Cardiac septum (tissue), 1 donor: ENCODE measurements at regions not wholly inside any gene's neighbourhood (a gene's known extent, or its start where the extent isn't known, plus 50 kb on each side); places are given as distances from the start of the nearest gene placed in this dataset.

Experiments used
- DNase-seq: peaks from one replicate; pipeline ENCODE4 v3.0.0-alpha.2; 2020; ENCODE audit warnings: low spot score
- intact Hi-C: fragments of 100-400 bp; cut with DNase I; formaldehyde crosslinking; loops from one replicate; pipeline ENCODE4 v1.14.0; 2022
- donor health status: DM: no; HTN: no; CAD: no.

DNA sequence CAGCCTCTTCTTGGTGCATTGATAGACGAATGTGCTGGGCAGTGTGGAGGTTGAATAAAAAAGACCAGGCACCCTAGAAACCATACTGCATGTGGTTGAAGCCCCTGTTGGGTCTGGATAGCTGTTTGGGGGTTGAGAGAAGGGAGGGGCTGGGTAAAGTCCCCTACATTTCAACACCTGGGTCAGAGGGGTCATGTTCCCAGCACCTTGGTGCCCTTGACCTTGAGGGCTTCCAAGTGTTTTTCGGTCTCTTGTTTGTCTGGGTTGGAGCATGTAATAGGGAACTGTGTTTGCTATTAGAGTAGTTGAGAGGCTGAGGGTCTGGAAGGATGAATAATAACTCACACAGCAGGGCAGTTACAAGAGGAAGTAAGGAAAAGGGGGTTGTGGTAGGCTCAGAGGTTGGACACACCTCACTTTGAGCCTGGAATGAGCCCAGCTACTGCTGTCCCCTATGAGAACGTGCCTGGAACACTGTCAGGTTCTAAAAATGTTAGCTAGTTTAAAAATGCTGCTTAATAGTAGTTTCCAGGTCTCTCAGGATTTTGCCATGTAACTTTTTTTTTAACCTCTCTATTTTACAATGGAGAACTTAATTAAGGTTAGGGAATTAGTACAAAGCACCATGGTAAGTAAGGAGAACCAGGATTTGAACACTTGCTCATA, 155.2 kb upstream of the SPRY4 start:
- DNase-seq, result no peak
- intact Hi-C loops, result no loop called here

DNA sequence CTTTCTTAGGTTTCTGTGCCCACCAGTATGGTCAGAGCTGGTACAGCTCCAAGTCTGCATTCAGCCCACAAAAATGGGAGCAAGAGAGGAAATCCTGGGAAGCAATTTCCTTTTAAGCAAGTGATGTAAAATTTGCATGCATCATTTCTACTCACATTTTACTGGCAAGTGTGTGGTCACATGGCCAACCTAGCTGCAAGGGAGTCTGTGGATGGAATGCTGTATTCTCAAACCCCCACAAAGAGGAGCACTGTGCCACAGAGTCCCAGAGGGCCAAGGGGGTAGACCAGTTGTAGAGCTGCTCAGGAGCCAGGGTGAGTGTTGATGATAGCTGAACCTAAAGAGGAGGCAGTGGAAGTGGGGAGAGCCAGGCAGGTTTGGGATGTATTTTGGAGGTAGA, 154.3 kb upstream of the SPRY4 start:
- DNase-seq, result no peak
- intact Hi-C loops, result no loop called here

DNA sequence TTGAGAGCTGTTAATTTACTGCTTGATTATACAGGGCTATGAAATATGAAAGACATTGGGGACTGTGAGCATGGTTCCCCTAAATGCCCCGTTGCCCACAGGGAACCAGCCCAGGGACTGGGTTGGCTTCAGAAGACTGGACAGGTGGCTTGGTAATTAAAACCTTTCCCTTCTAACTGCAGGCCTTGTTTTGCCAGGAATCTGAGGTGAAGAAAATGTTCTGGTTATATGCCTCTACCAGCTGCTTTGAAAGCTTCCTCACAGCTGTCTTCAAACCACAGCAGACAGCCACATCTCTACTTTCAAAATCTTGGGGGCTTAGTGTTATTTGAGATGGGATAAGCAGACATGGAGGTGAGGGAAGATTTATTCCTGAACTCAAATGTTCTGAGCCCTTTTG, 153.3 kb upstream of the SPRY4 start:
- intact Hi-C loops, result no loop called here
- DNase-seq, result no peak

DNA sequence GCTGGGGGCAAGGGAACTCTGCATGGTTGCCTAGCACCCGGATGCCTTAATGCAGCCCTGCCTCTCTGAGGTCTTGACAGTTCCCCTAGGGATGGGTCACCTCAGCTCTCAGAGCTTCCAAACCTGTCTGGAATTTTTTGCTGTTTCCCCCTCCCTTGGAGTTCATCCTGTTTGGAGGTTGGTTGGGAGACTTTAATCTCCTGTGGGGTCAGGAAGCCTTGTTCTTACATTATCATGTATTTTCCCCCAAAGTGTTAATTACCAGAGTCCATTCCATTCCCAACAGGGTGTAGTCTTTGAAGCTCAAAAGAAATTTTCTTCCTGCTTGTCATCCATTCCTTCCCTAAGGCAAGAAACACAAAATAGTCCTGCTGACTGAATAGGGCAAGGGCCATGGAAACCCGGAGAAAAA, 150.3 kb upstream of the SPRY4 start:
- intact Hi-C loops, result no loop called here

DNA sequence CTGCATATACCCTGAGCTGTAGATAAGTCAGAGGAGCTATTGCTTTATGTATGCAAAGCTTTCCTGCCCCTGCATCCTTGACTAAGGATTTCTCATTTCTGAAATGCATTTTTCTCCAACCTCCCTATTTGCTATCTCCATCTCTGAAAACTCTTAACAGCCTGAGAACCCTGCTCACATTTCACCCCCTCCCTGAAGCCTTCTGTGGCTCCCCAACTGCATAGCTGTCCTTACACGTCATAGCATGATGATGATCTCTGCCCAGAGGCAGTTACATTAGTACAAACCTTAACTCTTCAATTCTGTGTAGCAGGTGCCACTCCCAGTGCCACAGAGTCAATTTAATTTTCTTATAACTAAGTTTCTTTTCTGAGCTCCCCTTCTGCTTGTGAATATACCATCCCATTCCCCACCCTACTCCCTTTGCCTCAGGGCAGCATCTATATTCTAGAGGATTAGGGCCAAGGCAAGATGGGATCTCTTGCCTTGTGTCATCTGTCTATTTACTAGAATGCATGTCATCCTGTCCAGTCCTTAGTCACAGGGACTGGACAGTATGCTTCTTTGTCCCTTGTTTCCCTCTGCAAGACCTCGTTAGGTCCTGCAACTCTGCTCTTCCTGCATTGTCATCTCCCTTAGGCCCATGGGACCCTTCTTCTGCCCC, 149.7 kb upstream of the SPRY4 start:
- no peak for DNase-seq
- intact Hi-C loops, result no loop called here

More for the DNA sequence above, 150.3 kb upstream of the SPRY4 start:
- DNase-seq, result no peak

DNA sequence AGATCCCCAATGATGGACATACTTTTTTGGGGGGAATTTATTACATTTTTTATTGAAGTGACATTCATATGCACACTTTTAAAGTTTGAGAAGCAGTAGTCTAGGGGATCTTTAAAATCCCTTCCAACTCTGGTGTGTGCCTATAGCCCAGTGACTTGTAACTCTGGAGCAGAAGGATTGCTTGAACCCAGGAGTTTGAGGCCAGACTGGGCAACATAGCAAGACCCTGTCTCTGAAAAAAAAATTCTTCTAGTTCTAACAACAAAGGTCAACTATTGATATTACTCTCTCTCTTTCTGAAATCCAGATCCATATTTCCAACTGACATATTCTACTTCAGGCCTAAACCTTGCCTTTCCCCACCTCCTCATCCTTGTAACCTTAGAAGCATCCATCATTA, 148.2 kb upstream of the SPRY4 start:
- no peak for DNase-seq
- intact Hi-C loops, result no loop called here

DNA sequence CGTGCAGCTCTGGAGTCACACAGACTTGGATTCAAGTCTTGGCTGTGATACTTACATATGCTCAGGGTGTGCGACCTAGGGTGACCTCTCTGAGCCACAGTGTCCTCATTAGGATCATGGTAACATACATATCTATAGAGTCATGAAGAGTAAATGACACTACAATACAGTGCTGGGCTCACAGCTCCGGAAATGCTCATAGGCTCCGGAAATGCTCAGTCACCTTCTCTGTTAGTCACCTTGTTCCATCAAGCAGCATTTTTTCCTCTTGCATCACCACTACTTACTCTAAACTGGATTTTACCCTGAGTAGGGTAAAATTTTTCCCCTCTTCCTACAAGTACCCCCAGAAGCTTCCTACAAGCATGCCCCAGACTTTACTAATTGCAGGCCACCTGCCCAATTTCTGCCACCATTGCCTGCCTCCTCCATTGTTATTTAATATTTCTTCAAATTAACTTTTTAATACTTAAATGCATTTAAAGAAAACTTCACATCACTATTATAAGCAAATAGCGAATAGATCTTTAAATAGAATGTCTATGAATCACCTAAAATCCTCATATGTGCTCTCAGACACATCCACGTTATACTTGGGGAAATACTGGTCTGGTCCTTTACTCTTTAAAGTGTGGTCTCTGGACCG, 147.6 kb upstream of the SPRY4 start:
- DNase-seq, result no peak
- intact Hi-C loops, result no loop called here

DNA sequence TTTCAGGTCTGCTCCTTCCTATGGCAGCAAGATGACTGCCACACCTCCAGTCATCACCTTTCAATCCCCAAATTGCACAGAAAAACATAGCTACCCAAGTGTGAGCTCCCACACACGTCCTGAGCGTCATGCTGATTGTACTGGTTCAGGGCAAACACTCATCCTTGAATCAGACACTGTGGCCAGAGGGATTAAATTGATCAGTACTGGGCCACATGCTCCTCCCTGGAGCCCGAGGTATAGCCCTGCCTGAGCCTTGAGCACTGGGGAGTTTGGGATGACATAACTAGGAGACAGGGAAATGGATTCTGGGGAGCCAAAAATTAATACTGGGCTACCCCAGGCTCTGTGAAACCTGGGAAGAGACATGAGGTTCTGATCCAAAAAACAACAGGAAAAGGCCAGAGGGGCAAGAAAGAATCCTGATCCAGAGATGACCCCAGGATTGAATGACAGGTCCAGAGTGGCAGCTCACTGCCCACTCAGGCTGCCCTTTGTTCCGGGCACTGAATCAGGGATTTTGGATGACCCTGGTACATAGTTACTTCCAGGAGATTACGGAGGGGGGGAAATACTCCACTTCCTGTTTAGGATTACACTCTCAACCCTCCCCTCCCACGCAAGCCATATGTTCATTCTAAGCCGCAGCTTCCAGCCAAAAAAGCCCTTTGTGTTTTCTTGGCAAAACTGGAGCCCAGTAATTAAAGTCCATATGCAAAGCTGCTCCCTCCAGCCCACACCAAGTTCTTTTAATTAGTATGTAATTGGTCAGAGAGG, 141.6 kb upstream of the SPRY4 start:
- DNase-seq, result no peak
- intact Hi-C loops, result no loop called here

DNA sequence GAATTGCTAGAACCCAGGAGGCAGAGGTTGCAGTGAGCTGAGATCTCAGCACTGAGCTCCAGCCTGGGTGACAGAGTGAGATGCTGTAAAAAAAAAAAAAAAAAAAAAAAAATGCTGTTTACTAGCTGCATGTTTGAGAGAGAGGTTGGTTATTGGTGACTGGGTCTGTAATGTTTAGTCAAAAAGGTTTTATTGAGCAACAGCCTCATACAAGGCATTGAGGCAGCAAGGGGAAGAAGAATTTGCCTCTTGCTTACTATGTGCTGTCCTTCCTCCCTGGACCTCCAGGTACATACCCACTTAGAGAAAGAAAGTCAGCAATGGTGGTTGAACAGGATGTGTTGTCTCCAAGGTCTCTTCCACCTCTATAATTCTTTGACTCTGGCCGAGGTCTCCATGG, 140.7 kb upstream of the SPRY4 start:
- intact Hi-C loops, result no loop called here

DNA sequence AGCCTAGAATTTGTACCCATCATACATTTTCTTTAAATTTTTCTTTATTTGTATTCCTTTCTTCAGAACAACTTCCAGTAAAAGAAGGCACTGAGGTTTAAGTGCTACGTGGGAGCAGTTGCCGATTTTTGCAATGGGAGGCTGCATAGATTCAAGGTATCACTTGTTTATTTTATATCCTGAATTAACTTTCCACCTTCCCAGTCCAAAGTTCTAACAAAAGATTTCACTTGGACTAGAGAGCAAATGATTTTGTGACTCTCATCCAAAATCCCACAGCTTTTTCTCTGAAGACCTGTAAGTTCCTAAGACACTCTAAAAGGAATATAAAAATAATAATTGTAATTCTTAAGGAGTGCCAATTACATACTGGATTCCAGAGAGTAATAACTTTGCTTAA, 139.1 kb upstream of the SPRY4 start:
- no peak for DNase-seq
- intact Hi-C loops, result no loop called here

More for the DNA sequence above, 140.7 kb upstream of the SPRY4 start:
- DNase-seq, result no peak

DNA sequence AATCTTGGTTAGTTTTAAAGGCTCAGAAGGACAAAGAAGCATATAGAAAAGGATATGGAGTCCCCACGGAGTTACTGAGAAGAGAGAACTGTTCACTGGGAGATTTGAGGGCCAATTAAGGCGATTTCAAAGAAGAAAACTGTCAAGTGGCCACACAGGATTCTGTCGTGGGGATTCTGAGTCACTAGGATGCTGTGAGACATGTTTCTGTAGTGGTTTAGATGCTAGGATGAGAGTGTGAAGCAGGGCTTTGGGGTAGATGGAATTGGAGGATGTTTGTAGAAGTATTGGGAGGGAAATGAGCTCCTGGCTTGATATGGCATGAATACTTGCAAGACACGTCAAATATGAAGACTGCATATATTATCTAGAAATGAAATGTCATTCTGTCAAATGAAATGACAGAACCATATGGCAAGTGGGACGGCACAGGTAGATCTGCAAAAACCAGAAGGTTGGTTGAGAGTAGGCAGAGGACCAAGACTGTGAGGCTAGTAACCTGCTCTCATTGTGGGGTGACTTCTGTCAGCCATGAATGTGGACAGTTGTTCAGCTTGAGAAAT, 136.3 kb upstream of the SPRY4 start:
- intact Hi-C loops, result no loop called here

DNA sequence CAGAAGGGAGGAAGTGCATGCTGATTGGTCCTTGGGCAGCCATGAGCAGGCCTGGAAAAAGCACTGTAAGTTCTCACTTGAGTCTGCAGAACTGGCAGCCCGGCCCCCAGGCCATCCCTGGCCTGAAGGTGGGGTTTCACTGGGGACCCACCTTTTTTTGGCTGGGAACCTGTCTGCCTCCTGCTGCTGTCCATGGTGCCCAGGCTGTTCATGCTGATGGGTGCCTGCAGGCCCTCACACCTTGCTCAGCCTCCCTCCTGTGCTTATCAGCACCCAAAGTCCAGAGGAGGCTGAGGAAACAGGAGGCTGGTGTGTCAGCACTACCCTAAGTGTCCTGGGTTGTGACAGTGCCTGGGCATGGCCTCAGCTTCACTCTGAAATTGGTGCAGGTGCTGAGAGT, 134.4 kb upstream of the SPRY4 start:
- intact Hi-C loops, result no loop called here
- no peak for DNase-seq

More for the DNA sequence above, 136.3 kb upstream of the SPRY4 start:
- DNase-seq, result no peak

DNA sequence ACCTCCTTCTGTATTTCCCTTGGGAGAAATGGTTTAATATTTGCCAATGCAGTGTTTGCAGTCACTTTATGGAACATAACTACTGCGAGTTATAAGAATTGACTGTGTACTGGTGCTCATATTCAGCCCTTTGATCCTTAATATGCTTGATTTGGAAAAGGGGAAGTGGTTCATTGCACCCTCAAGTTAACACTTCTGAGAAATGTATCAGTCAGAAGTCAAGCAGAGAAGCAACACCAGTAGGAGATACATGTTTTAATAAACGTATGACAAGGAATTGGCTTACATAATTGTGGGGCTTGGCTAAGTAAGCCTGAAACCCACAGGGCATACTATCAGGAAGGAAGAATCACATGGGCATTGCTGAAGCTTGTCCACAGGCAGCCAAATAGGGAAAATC, 131.0 kb upstream of the SPRY4 start:
- no peak for DNase-seq
- intact Hi-C loops, result no loop called here

DNA sequence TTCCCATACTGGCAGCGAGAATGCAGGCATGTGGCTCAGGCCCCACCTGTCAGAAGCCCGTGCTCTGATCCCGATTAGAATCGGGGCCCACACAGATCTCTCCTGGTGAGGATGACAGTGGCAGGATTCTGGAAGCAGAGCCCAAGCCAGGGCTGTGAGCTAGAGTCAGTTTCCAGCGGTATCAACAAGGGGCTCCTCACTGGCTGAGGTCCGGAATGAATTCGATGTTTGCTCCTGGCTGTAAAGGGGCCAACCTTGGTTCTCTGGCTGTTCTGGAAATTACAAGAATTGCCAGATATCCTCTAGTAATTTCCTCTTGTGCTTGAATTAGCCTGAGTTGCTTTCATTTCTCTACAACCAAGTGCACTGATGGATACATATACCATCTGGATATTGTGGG, 129.1 kb upstream of the SPRY4 start:
- DNase-seq, result no peak
- intact Hi-C loops, result no loop called here

DNA sequence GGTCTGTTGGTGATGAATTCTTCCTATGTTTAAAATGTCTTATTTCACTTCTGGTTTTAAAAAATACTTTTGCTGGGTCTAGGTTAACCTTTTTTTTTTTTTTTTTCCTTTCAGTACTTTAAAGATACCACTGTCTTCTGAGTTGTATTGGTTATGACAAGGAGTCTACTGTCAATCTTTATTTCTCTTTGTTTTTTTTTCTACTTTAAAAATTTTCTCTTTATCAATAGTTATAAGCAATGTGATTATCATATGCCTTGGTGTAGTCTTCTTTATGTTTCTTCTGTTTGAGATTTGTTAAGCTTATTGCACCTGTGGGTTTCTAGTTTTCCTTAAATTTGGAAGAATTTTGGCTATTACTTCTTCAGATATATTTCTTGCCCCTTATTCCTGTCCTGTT, 125.6 kb upstream of the SPRY4 start:
- no peak for DNase-seq

DNA sequence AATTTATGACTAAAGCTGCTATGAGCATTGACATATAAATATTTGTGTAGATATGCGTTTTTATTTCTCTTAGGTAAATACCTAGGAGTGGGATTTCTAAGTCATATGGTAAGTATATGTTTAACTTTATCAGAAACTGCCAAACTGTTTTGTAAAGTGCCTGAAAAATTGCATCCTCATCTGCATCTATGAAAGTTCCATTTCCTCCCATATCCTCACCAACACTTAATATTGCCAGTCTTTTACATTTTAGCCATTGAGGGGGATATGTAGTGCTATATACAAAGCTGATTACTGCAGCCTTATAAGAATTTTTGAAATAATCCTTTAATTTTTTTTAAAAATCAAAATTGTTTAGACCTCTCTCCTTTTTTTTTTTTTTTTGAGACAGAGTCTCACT, 123.1 kb upstream of the SPRY4 start:
- intact Hi-C loops, result loop anchor here (5.0 kb wide), 1 partner anchor 94 kb away; no protein-coding TSS in a partner anchor
- no peak for DNase-seq

More for the DNA sequence above, 125.6 kb upstream of the SPRY4 start:
- intact Hi-C loops, result no loop called here

DNA sequence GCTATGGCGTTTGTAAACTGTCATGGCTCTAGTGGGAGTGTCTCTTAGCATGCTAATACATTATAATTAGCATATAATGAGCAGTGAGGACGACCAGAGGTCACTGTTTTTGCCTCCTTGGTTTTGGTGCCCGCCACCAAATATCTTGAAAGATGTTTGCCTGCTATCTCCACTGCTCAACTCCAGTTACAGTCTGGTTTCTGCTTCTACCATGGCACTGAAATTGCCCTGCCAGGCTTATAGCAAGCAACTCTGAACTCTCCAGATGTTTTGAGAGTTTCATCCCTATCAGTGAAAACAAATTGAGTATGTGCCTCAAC, 122.1 kb upstream of the SPRY4 start:
- no peak for DNase-seq
- intact Hi-C loops, result loop anchor here (5.0 kb wide), 1 partner anchor 95 kb away; no protein-coding TSS in a partner anchor

DNA sequence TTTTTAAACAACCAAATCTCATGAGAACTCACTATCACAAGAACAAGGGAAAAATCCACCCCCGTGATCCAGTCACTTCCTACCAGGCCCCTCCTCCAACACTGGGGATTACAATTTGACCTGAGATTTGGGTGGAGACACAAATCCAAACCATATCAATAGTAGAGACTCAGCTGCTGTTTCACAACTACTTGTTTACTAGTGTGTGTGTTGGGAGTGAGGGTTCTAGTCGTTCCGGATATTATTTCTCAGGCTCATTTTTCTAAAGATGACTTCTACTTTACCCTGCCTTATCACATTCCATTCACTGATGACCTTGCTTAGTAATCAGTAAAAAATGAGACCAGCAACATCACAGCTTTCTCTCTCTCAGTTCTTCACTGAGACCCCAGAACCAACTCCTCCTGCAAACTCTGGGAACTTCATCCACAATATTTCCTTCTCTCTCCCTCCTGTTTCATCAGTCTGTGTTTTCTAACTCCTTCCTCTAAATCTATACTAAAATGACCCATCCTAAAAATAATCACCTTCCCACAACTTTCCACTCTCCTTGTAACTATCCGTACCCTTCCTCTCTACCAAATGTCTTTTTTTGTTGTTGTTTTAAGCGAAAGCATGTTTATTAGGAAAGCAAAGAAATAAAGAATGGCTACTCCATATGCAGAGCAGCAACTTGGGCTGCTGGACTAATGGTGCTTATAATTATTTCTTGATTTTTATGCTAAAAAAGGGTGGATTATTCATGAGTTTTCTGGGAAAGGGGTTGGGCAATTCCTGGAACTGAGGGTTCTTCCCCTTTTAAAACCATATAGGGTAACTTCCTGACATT, 121.5 kb upstream of the SPRY4 start:
- DNase-seq, result no peak
- intact Hi-C loops, result loop anchor here (5.0 kb wide), 1 partner anchor 96 kb away; no protein-coding TSS in a partner anchor

DNA sequence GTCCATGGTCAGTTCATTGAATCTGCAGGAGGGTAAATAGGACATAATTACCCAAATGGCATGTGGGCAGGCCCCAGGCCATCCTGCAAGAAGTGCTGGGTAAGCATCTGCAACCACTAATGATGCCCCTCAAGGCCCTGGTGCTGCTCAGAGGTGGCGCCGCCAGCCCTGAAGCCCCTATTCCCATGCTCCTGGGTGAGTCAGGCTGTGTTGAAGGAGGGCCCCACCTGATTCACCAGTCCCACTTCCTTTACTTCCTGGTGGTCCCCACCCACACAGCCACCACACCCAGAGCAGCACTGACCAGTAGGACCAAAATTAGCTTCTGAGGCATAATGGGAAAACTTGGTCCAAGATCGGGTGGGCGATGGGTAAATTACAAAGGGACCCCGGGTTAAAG, 120.4 kb upstream of the SPRY4 start:
- DNase-seq, result no peak
- intact Hi-C loops, result loop anchor here (5.0 kb wide), 1 partner anchor 97 kb away; no protein-coding TSS in a partner anchor
